Endodermal cell (in vitro differentiated cells): ENCODE measurements at regions not wholly inside any gene's neighbourhood (a gene's known extent, or its start where the extent isn't known, plus 50 kb on each side); places are given as distances from the start of the nearest gene placed in this dataset.

Experiments used
- DNase-seq: peaks from one replicate; pipeline ENCODE4 v3.0.0-alpha.2; 2017
- H3K27ac ChIP-seq: 2 replicates; pipeline ENCODE4 v1.5.1; 2013; ENCODE audit warnings: mild to moderate bottlenecking, low read depth, low read length, moderate library complexity
- H3K27me3 ChIP-seq: 2 replicates; pipeline ENCODE4 v1.6.1; 2013; ENCODE audit warnings: mild to moderate bottlenecking, low read length, moderate library complexity; ENCODE audit not compliant: insufficient read depth, control insufficient read depth, poor library complexity, severe bottlenecking
- H3K36me3 ChIP-seq: 2 replicates; pipeline ENCODE4 v1.7.0; 2013; ENCODE audit warnings: mild to moderate bottlenecking, low read length, moderate library complexity; ENCODE audit not compliant: control insufficient read depth, insufficient read depth
- H3K4me1 ChIP-seq: one replicate; pipeline ENCODE4 v1.7.0; 2013; ENCODE audit warnings: low read length; ENCODE audit not compliant: control insufficient read depth, insufficient read depth
- H3K4me3 ChIP-seq: 2 replicates; pipeline ENCODE4 v1.5.1; 2013; ENCODE audit warnings: mild to moderate bottlenecking, low read length, moderate library complexity
- H3K9ac ChIP-seq: 2 replicates; pipeline ENCODE4 v1.6.1; 2013; ENCODE audit warnings: mild to moderate bottlenecking, low read length, moderate library complexity; ENCODE audit not compliant: poor library complexity, severe bottlenecking; ENCODE audit errors: extremely low read depth
- H3K9me3 ChIP-seq: 2 replicates; pipeline ENCODE4 v1.6.1; 2013; ENCODE audit warnings: mild to moderate bottlenecking, low read length, moderate library complexity; ENCODE audit not compliant: control insufficient read depth
- H3K27ac Mint-ChIP-seq: 2 replicates; pipeline ENCODE4 v1.8.0; 2020; ENCODE audit warnings: mixed read lengths
- H3K27me3 Mint-ChIP-seq: 2 replicates; pipeline ENCODE4 v1.8.0; 2021; ENCODE audit warnings: mild to moderate bottlenecking, mixed read lengths; ENCODE audit not compliant: insufficient read depth
- H3K36me3 Mint-ChIP-seq: 2 replicates; pipeline ENCODE4 v1.8.0; 2020; ENCODE audit warnings: low read depth, mixed read lengths
- H3K4me1 Mint-ChIP-seq: 2 replicates; pipeline ENCODE4 v1.8.0; 2020; ENCODE audit warnings: mixed read lengths
- H3K4me3 Mint-ChIP-seq: 2 replicates; pipeline ENCODE4 v1.8.0; 2020; ENCODE audit warnings: mild to moderate bottlenecking, moderate library complexity, mixed read lengths
- H3K9me3 Mint-ChIP-seq: 2 replicates; pipeline ENCODE4 v1.8.0; 2020; ENCODE audit warnings: mild to moderate bottlenecking, mixed read lengths
- CTCF ChIP-seq: fragments of 200-600 bp; sonication (generic); conservative IDR thresholded peaks from 2 replicates; pipeline ENCODE4 v1.5.0; 2021; ENCODE audit warnings: antibody characterized with exemption, mild to moderate bottlenecking
- WGBS, 2 experiments: methylation state at CpG; one replicate each; pipeline versions ENCODE4 v1.1.5 to v1.1.7; 2013; ENCODE audit warnings: missing lambda C conversion rate in 2 of 2, mixed read lengths in 1 of 2; ENCODE audit not compliant: insufficient coverage in 1 of 2, insufficient read length in 1 of 2; 5-methylcytosine and 5-hydroxymethylcytosine counted together

DNA sequence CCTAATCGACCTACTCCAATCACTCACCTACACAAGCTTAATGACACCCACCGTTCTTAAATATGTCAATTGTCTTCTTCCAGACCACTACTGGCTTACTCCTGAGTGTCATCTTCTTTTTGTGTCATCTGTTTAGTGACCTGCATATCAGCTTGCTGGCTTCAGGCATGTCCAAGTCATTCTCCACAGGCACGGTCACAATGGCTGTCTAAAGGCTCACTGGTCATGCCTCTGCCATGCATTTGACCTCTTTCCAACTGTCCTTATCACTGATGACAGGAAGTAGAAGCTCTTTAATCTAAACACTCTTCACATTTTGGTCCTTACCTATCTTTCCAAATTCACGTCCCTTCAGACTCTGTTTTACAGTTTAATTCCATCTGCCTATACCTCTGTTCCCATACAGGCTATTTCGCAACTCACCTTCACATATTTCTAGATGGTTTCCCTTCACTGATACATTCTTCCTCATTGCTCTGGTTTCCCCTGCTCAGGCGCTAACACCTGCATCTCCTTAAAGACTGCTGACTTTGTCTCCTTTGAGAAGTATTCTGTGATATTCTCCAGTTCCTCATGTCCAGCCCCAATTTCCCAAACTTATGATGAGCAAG is 217.5 kb downstream of the TRIB2 start:
- H3K4me1 Mint-ChIP-seq: peaks cover 12% of the 10 kb centered on the region
- Histone ChIP-seq H3K4me3 (no peak overlapping the region), H3K36me3 (no peaks in the 10 kb centered on the region), H3K9ac (no peak overlapping the region), H3K27ac (no peak overlapping the region), H3K9me3 (no peaks in the 10 kb centered on the region), H3K4me1 (peaks cover 3% of the 10 kb centered on the region), H3K27me3 (peaks cover 28% of the 10 kb centered on the region)
- 91 to 92% methylated on average over 6 of the region's 6 CpGs for WGBS, 2 experiments
- H3K4me3 Mint-ChIP-seq: no peak overlapping the region
- DNase-seq: no peak
- no peak for TF ChIP-seq CTCF
- no peak overlapping the region for H3K27ac Mint-ChIP-seq
- no peaks in the 10 kb centered on the region for H3K9me3 Mint-ChIP-seq
- H3K36me3 Mint-ChIP-seq: no peaks in the 10 kb centered on the region
- H3K27me3 Mint-ChIP-seq: peaks cover 12% of the 10 kb centered on the region

GRCh38 chr2:12935222-12935621 is 218.5 kb downstream of the TRIB2 start:
- Histone ChIP-seq H3K36me3 (no peaks in the 10 kb centered on the region), H3K9ac (no peak overlapping the region), H3K27ac (peak overlapping the region; percentile 33), H3K4me1 (peaks cover 3% of the 10 kb centered on the region), H3K9me3 (no peaks in the 10 kb centered on the region), H3K4me3 (no peak overlapping the region), H3K27me3 (peaks cover 18% of the 10 kb centered on the region)
- Mint-ChIP-seq H3K27ac (no peak overlapping the region), H3K9me3 (no peaks in the 10 kb centered on the region), H3K4me3 (no peak overlapping the region), H3K4me1 (peaks cover 12% of the 10 kb centered on the region), H3K36me3 (no peaks in the 10 kb centered on the region), H3K27me3 (peaks cover 6% of the 10 kb centered on the region)
- DNase-seq: no peak
- WGBS, 2 experiments: 89% methylated on average over 2 of the region's 2 CpGs; no CpG with 5 or more reads in 1 of the 2 experiments
- no peak for TF ChIP-seq CTCF

DNA sequence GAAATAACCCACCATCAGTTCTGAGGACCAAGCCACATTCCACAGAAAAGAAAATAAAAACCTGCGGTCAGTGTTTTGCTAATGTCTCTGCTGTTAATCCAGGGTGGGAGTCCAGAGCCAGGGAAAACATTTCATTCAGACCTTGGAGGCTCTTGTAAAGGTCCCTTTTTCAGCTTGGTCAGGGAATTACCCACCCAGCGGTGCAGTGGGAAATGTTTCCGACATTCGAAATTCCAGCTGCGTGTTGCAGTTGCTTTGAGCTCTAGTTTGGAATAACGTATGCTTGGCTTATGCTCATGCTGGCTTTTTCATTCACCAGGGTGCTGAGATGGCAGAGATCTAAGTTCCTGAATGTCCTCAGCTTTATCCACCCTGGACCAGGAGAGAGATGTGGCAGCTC is 219.1 kb downstream of the TRIB2 start:
- H3K27ac ChIP-seq: no peak overlapping the region
- WGBS, 2 experiments: 93% methylated on average over 6 of the region's 6 CpGs

More for the DNA sequence above, 219.1 kb downstream of the TRIB2 start:
- H3K4me1 Mint-ChIP-seq: peaks cover 12% of the 10 kb centered on the region
- H3K27ac Mint-ChIP-seq: no peak overlapping the region
- H3K9ac ChIP-seq: no peak overlapping the region
- no peak for TF ChIP-seq CTCF
- no peak overlapping the region for H3K4me3 Mint-ChIP-seq
- H3K4me3 ChIP-seq: no peak overlapping the region
- H3K36me3 ChIP-seq: no peaks in the 10 kb centered on the region
- H3K9me3 ChIP-seq: no peaks in the 10 kb centered on the region
- peaks cover 6% of the 10 kb centered on the region for H3K27me3 Mint-ChIP-seq
- peaks cover 3% of the 10 kb centered on the region for H3K4me1 ChIP-seq
- H3K27me3 ChIP-seq: peaks cover 13% of the 10 kb centered on the region
- H3K36me3 Mint-ChIP-seq: no peaks in the 10 kb centered on the region
- DNase-seq: no peak
- H3K9me3 Mint-ChIP-seq: no peaks in the 10 kb centered on the region
